ENCODE measurements at regions not wholly inside any gene's neighbourhood (a gene's known extent, or its start where the extent isn't known, plus 50 kb on each side); places are given as distances from the start of the nearest gene placed in this dataset. TPM values are rescaled to one million over a fixed set of nuclear protein-coding genes. Genes with fewer than 3 reads are reported as not detected.
"Not testable (repeated sequence)": the region's sequence is repeated elsewhere in the genome, so short reads cannot be mapped to it uniquely, and the experiment has no call there.

GRCh38 chr6:84825461-84825860 lies 61.1 kb upstream of the TBX18 start:
- no peaks in the 10 kb centered on the region for H3K27me3 ChIP-seq (ENCODE audit: control insufficient read depth in 3 of 3, insufficient read depth in 3 of 3, low read length in 2 of 3)
- no peak for ATAC-seq (ENCODE audit: insufficient read depth, low FRiP score)
- H3K4me1 ChIP-seq (ENCODE audit: control insufficient read depth in 5 of 5, insufficient read depth in 5 of 5, low read length in 5 of 5) = no peaks in the 10 kb centered on the region
- no peak overlapping the region for H3K4me3 ChIP-seq
- peaks cover 0 to 2% (median 0%) of the 10 kb centered on the region in 4 donors for H3K9me3 ChIP-seq (ENCODE audit: control insufficient read depth in 4 of 4, insufficient read depth in 3 of 4, low read length in 3 of 4)
- H3K36me3 ChIP-seq (ENCODE audit: control insufficient read depth in 4 of 4, insufficient read depth in 4 of 4, low read length in 4 of 4) = no peaks in the 10 kb centered on the region
- DNase-seq = no peak
- TF ChIP-seq CTCF (IDR thresholded peaks at IDR 0.05; ENCODE audit: control extremely low read depth, extremely low read depth) = no peak
- no peak overlapping the region for H3K9ac ChIP-seq (ENCODE audit: insufficient read depth in 1 of 2, low read length in 2 of 2)
- 69 to 77% methylated on average over 1 of the region's 1 CpG for WGBS, 2 donors
- H3K27ac ChIP-seq (ENCODE audit: low read depth in 1 of 2, low read length in 1 of 2) = no peak overlapping the region

- ATAC-seq (ENCODE audit: insufficient read depth, low FRiP score) = not testable (repeated sequence)
Observed at GRCh38 chr6:84821314-84821713, 56.9 kb upstream of the TBX18 start.

GRCh38 chr6:84816741-84817140 lies 52.3 kb upstream of the TBX18 start:
- H3K27ac ChIP-seq (ENCODE audit: low read depth in 1 of 2, low read length in 1 of 2) = no peak overlapping the region
- no peak overlapping the region for H3K9ac ChIP-seq (ENCODE audit: insufficient read depth in 1 of 2, low read length in 2 of 2)
- TF ChIP-seq CTCF (IDR thresholded peaks at IDR 0.05; ENCODE audit: control extremely low read depth, extremely low read depth) = no peak
- H3K9me3 ChIP-seq (ENCODE audit: control insufficient read depth in 4 of 4, insufficient read depth in 3 of 4, low read length in 3 of 4) = no peaks in the 10 kb centered on the region
- ATAC-seq (ENCODE audit: insufficient read depth, low FRiP score) (no peak), DNase-seq (no peak)
- 71 to 85% methylated on average over 3 of the region's 3 CpGs for WGBS, 2 donors
- H3K36me3 ChIP-seq (ENCODE audit: control insufficient read depth in 4 of 4, insufficient read depth in 4 of 4, low read length in 4 of 4) = no peaks in the 10 kb centered on the region
- no peaks in the 10 kb centered on the region for H3K4me1 ChIP-seq (ENCODE audit: control insufficient read depth in 5 of 5, insufficient read depth in 5 of 5, low read length in 5 of 5)
- no peaks in the 10 kb centered on the region for H3K27me3 ChIP-seq (ENCODE audit: control insufficient read depth in 3 of 3, insufficient read depth in 3 of 3, low read length in 2 of 3)
- H3K4me3 ChIP-seq = no peak overlapping the region

More at GRCh38 chr6:84821314-84821713, 56.9 kb upstream of the TBX18 start:
- not testable (repeated sequence) for H3K36me3 ChIP-seq (ENCODE audit: control insufficient read depth in 4 of 4, insufficient read depth in 4 of 4, low read length in 4 of 4); H3K4me1 ChIP-seq (ENCODE audit: control insufficient read depth in 5 of 5, insufficient read depth in 5 of 5, low read length in 5 of 5); H3K4me3 ChIP-seq; DNase-seq; H3K27ac ChIP-seq (ENCODE audit: low read depth in 1 of 2, low read length in 1 of 2); H3K9ac ChIP-seq (ENCODE audit: insufficient read depth in 1 of 2, low read length in 2 of 2); H3K27me3 ChIP-seq (ENCODE audit: control insufficient read depth in 3 of 3, insufficient read depth in 3 of 3, low read length in 2 of 3); H3K9me3 ChIP-seq (ENCODE audit: control insufficient read depth in 4 of 4, insufficient read depth in 3 of 4, low read length in 3 of 4)
- WGBS, 2 donors = 83 to 85% methylated on average over 1 of the region's 1 CpG

- 80 to 87% methylated on average over 3 of the region's 3 CpGs for WGBS, 2 donors
- no peaks in the 10 kb centered on the region for H3K27me3 ChIP-seq (ENCODE audit: control insufficient read depth in 3 of 3, insufficient read depth in 3 of 3, low read length in 2 of 3)
- no peaks in the 10 kb centered on the region for H3K9me3 ChIP-seq (ENCODE audit: control insufficient read depth in 4 of 4, insufficient read depth in 3 of 4, low read length in 3 of 4)
- no peak overlapping the region for H3K4me3 ChIP-seq
- ATAC-seq (ENCODE audit: insufficient read depth, low FRiP score) = no peak
- H3K27ac ChIP-seq (ENCODE audit: low read depth in 1 of 2, low read length in 1 of 2) = no peak overlapping the region
- no peaks in the 10 kb centered on the region for H3K36me3 ChIP-seq (ENCODE audit: control insufficient read depth in 4 of 4, insufficient read depth in 4 of 4, low read length in 4 of 4)
- H3K9ac ChIP-seq (ENCODE audit: insufficient read depth in 1 of 2, low read length in 2 of 2) = no peak overlapping the region
- no peak for TF ChIP-seq CTCF (IDR thresholded peaks at IDR 0.05; ENCODE audit: control extremely low read depth, extremely low read depth)
- H3K4me1 ChIP-seq (ENCODE audit: control insufficient read depth in 5 of 5, insufficient read depth in 5 of 5, low read length in 5 of 5) = no peaks in the 10 kb centered on the region
- DNase-seq = no peak
Observed at GRCh38 chr6:84815896-84816735, 51.7 kb upstream of the TBX18 start.

Small RNA genes in the stretch of these regions (small RNA-seq; reads per million reads assigned to genes)
- gene AL109941.1 (ENCODE audit: low replicate concordance) = not detected

Data from lung (tissue), 12 donors.